T-cell (primary cell): ENCODE measurements at regions not wholly inside any gene's neighbourhood (a gene's known extent, or its start where the extent isn't known, plus 50 kb on each side); places are given as distances from the start of the nearest gene placed in this dataset.

ENCODE experiments used
- ATAC-seq, 4 experiments: fragments of 200-7000 bp in 3 of 4; fragments of 150-1000 bp in 1 of 4; cut with Tn5 transposase; replicated peaks in 1 of 4; 1 replicate in 3 of 4; 2 replicates in 1 of 4; pipeline ENCODE4 v1.10.0; 2021; ENCODE audit warnings: moderate library complexity in 3 of 4, mild to moderate bottlenecking in 2 of 4, moderate number of reproducible peaks in 1 of 4
- CTCF ChIA-PET, 2 donors: fragments of 300-600 bp; sonication (Branson Sonifier 250); formaldehyde crosslinking; loops; one replicate each; lab custom pipeline; 2022; ENCODE audit warnings: antibody characterized with exemption in 2 of 2; lab: Charles Lee
- POLR2A ChIA-PET, 2 donors: fragments of 300-600 bp; sonication (Branson Sonifier 250); formaldehyde crosslinking; loops; one replicate each; lab custom pipeline; 2022; ENCODE audit warnings: antibody characterized with exemption in 2 of 2; lab: Charles Lee
- DNase-seq, 35 experiments: peaks; one replicate each; pipeline versions ENCODE4 v3.0.0 to v3.0.0-alpha.2; 2013 to 2023
- H3K27ac ChIP-seq: one replicate; pipeline ENCODE4 v1.5.1; 2013; ENCODE audit warnings: low read length
- H3K27me3 ChIP-seq, 2 experiments: replicated peaks in 1 of 2; 1 replicate in 1 of 2; 2 replicates in 1 of 2; pipeline versions ENCODE4 v1.6.1 to v1.7.0; 2013; ENCODE audit warnings: low read length in 1 of 2, mixed read lengths in 1 of 2; ENCODE audit not compliant: control insufficient read depth in 2 of 2, insufficient read depth in 2 of 2; ENCODE audit errors: extremely low read depth in 1 of 2
- H3K36me3 ChIP-seq, 2 donors: 1 replicate in 1 of 2; 2 replicates in 1 of 2; pipeline versions ENCODE4 v1.6.1 to v1.7.0; 2013; ENCODE audit warnings: low read length in 1 of 2; ENCODE audit not compliant: control insufficient read depth in 2 of 2, insufficient read depth in 1 of 2; ENCODE audit errors: extremely low read depth in 1 of 2
- H3K4me1 ChIP-seq, 2 experiments: 1 replicate in 1 of 2; 2 replicates in 1 of 2; pipeline versions ENCODE4 v1.6.1 to v1.7.0; 2013; ENCODE audit warnings: low read length in 2 of 2, mixed read lengths in 1 of 2; ENCODE audit not compliant: insufficient read depth in 2 of 2, control insufficient read depth in 1 of 2; ENCODE audit errors: extremely low read depth in 1 of 2
- H3K4me3 ChIP-seq, 2 donors: 1 replicate in 1 of 2; 2 replicates in 1 of 2; pipeline versions ENCODE4 v1.5.1 to v1.7.0; 2013; ENCODE audit warnings: mild to moderate bottlenecking in 2 of 2, low read length in 1 of 2, moderate library complexity in 1 of 2; ENCODE audit not compliant: control insufficient read depth in 1 of 2; ENCODE audit errors: extremely low read depth in 1 of 2
- H3K9me3 ChIP-seq: 2 replicates; pipeline ENCODE4 v1.7.0; 2013
- H3K27ac Mint-ChIP-seq, 2 donors: one replicate each; pipeline ENCODE4 v1.8.0; 2020 to 2021; ENCODE audit warnings: mild to moderate bottlenecking in 2 of 2, mixed read lengths in 2 of 2
- H3K27me3 Mint-ChIP-seq, 2 donors: one replicate each; pipeline ENCODE4 v1.8.0; 2021 to 2022; ENCODE audit warnings: mixed read lengths in 2 of 2
- H3K36me3 Mint-ChIP-seq: one replicate; pipeline ENCODE4 v1.8.0; 2021; ENCODE audit warnings: mixed read lengths
- H3K4me1 Mint-ChIP-seq, 3 donors: one replicate each; pipeline ENCODE4 v1.8.0; 2020 to 2022; ENCODE audit warnings: mixed read lengths in 3 of 3, mild to moderate bottlenecking in 1 of 3
- H3K4me3 Mint-ChIP-seq, 3 donors: one replicate each; pipeline ENCODE4 v1.8.0; 2020 to 2022; ENCODE audit warnings: mild to moderate bottlenecking in 3 of 3, mixed read lengths in 3 of 3, moderate library complexity in 3 of 3
- H3K9me3 Mint-ChIP-seq, 3 donors: one replicate each; pipeline ENCODE4 v1.8.0; 2020 to 2022; ENCODE audit warnings: mixed read lengths in 3 of 3
- WGBS: methylation state at CpG from one replicate; pipeline ENCODE4 v1.1.5; 2013; ENCODE audit warnings: missing lambda C conversion rate; ENCODE audit not compliant: insufficient coverage; 5-methylcytosine and 5-hydroxymethylcytosine counted together

DNA sequence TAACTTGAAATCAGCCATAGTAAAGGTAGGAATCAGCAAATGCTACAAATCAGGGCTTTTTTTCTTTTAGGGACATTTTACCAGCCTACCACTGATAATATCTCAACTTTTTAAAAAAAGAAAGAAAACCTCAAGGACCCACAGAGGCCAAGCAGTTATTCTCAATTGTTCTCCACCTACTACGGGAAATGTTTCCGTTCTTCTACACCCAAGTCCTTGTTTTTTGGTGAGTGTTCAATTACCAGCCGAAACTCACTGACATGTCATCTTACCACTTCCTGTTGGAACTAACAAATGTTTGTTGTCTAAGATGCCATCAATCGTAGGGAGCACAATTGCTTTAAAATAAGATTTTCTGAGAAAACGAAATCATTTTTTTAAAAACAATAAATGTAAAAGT is 50.2 kb upstream of the CDK1 start:
- peaks cover 0 to 3% (median 0%) of the 10 kb centered on the region in 3 donors for H3K9me3 Mint-ChIP-seq
- Histone ChIP-seq H3K4me3 (peak overlapping the region in 1 of 2 donors; percentile 15), H3K36me3 (no peaks in the 10 kb centered on the region), H3K27me3 (peaks cover 0 to 9% of the 10 kb centered on the region in 2 experiments), H3K4me1 (peaks cover 18 to 48% of the 10 kb centered on the region in 2 experiments), H3K27ac (peak overlapping the region; percentile 73), H3K9me3 (no peaks in the 10 kb centered on the region)
- WGBS = no CpG with 5 or more reads among the region's 5 CpGs
- peaks cover 0 to 8% of the 10 kb centered on the region in 2 donors for H3K27me3 Mint-ChIP-seq
- peak overlapping the region; percentile 90 to 94 for H3K27ac Mint-ChIP-seq
- H3K4me1 Mint-ChIP-seq = peaks cover 78 to 87% (median 83%) of the 10 kb centered on the region in 3 donors
- H3K36me3 Mint-ChIP-seq = peaks cover 2% of the 10 kb centered on the region
- ChIA-PET CTCF (interaction anchor here (1.0 to 1.7 kb wide), 3 partner anchors 11 to 41 kb away, joined by 3 to 4 read pairs (median 4); no protein-coding TSS in a partner anchor), POLR2A (no interaction called here)
- DNase-seq (peak in 13 of 35 experiments; percentile 7 to 75 (median 25)), ATAC-seq (peak; percentile 69 to 77 (median 72))
- H3K4me3 Mint-ChIP-seq = peak overlapping the region; percentile 77 to 96 (median 79)

DNA sequence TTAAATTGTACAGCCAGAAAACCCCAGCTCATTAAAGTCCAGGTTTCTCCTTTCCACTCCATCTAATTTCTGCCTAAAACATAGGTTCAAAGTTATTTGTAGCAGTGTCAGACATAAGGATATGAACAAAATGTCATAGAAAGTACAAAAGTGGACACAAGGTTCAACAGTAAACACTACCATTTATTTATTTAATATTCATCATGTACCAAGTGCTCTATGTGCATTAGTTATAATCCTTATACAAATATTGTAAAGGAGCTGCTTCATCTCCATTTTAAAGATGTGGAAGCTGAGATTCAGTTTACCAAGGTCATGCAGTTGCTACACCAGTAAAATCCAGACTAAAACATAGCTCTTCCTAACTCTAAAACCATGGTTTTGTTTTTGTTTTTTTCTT is 52.0 kb upstream of the CDK1 start:
- Histone ChIP-seq H3K9me3 (no peaks in the 10 kb centered on the region), H3K36me3 (no peaks in the 10 kb centered on the region), H3K27me3 (no peaks in the 10 kb centered on the region), H3K27ac (peak overlapping the region; percentile 5), H3K4me1 (peaks cover 9 to 48% of the 10 kb centered on the region in 2 experiments), H3K4me3 (no peak overlapping the region)
- CTCF ChIA-PET = interaction anchor here (0.6 to 1.9 kb wide), 5 partner anchors 9 to 87 kb away, joined by 3 to 7 read pairs (median 3); no protein-coding TSS in a partner anchor
- ATAC-seq = no peak
- H3K36me3 Mint-ChIP-seq = peaks cover 2% of the 10 kb centered on the region
- POLR2A ChIA-PET = interaction anchor here (1.0 to 1.3 kb wide), 2 partner anchors 9 to 19 kb away, joined by 3 to 5 read pairs; no protein-coding TSS in a partner anchor
- H3K27ac Mint-ChIP-seq = peak overlapping the region; percentile 90 to 94
- H3K4me1 Mint-ChIP-seq = peaks cover 81 to 85% (median 82%) of the 10 kb centered on the region in 3 donors
- peak overlapping the region; percentile 77 to 96 (median 79) for H3K4me3 Mint-ChIP-seq
- no peak for DNase-seq
- peaks cover 0 to 3% (median 0%) of the 10 kb centered on the region in 3 donors for H3K9me3 Mint-ChIP-seq
- H3K27me3 Mint-ChIP-seq = peaks cover 0 to 5% of the 10 kb centered on the region in 2 donors

- WGBS = 90% methylated on average over 1 of the region's 3 CpGs
- peaks cover 68 to 73% (median 70%) of the 10 kb centered on the region in 3 donors for H3K4me1 Mint-ChIP-seq
Observed at GRCh38 chr10:60722623-60723022, 55.7 kb upstream of the CDK1 start.

DNA sequence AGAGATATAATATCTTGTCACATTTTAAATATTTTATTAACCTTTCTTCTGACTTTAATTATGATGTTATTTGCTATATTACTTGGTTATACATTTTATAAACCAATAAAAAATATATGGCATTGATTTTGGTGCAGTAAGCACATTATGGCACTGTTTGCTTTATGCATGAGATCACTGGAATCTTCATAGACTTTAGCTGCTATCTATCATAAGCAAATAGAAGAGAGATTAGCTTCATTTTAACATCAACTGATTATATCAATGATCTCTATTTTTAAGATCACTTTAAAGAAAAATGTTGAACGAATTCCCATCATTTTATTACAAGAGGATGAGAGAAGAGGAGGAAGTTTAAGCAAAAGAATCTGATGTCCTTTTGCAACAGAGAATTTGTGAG is 58.6 kb upstream of the CDK1 start:
- WGBS = no CpG with 5 or more reads among the region's 1 CpG
- ChIA-PET POLR2A (no interaction called here), CTCF (interaction anchor here (1.0 to 1.4 kb wide), 2 partner anchors 16 to 73 kb away, joined by 3 read pairs; no protein-coding TSS in a partner anchor)
- ATAC-seq (no peak), DNase-seq (no peak)
- Histone ChIP-seq H3K27me3 (no peaks in the 10 kb centered on the region), H3K4me3 (no peak overlapping the region), H3K36me3 (no peaks in the 10 kb centered on the region), H3K27ac (no peak overlapping the region), H3K9me3 (no peaks in the 10 kb centered on the region), H3K4me1 (no peaks in the 10 kb centered on the region)
- no peaks in the 10 kb centered on the region for H3K36me3 Mint-ChIP-seq
- no peak overlapping the region for H3K27ac Mint-ChIP-seq
- no peak overlapping the region for H3K4me3 Mint-ChIP-seq
- peaks cover 53 to 62% (median 56%) of the 10 kb centered on the region in 3 donors for H3K4me1 Mint-ChIP-seq
- H3K9me3 Mint-ChIP-seq = peaks cover 0 to 3% (median 0%) of the 10 kb centered on the region in 3 donors
- H3K27me3 Mint-ChIP-seq = no peaks in the 10 kb centered on the region

More at GRCh38 chr10:60722623-60723022, 55.7 kb upstream of the CDK1 start:
- CTCF ChIA-PET = no interaction called here
- H3K9me3 Mint-ChIP-seq = peaks cover 0 to 3% (median 0%) of the 10 kb centered on the region in 3 donors
- peaks cover 4 to 22% of the 10 kb centered on the region in 2 experiments for H3K4me1 ChIP-seq
- H3K27ac Mint-ChIP-seq = peak overlapping the region; percentile 58 to 68
- POLR2A ChIA-PET = no interaction called here
- no peak overlapping the region for H3K4me3 ChIP-seq
- ATAC-seq (no peak), DNase-seq (no peak)
- no peak overlapping the region for H3K27ac ChIP-seq
- no peak overlapping the region for H3K4me3 Mint-ChIP-seq
- no peaks in the 10 kb centered on the region for H3K36me3 ChIP-seq
- peaks cover 2% of the 10 kb centered on the region for H3K36me3 Mint-ChIP-seq
- no peaks in the 10 kb centered on the region for H3K27me3 ChIP-seq
- peaks cover 0 to 5% of the 10 kb centered on the region in 2 donors for H3K27me3 Mint-ChIP-seq
- H3K9me3 ChIP-seq = no peaks in the 10 kb centered on the region

- no peaks in the 10 kb centered on the region for H3K36me3 ChIP-seq
- Mint-ChIP-seq H3K4me1 (peaks cover 57 to 70% (median 61%) of the 10 kb centered on the region in 3 donors), H3K4me3 (no peak overlapping the region), H3K27me3 (no peaks in the 10 kb centered on the region), H3K36me3 (no peaks in the 10 kb centered on the region), H3K27ac (peak overlapping the region in 1 of 2 donors; percentile 63), H3K9me3 (no peaks in the 10 kb centered on the region)
- DNase-seq (no peak), ATAC-seq (no peak)
- no peak overlapping the region for H3K27ac ChIP-seq
- H3K4me1 ChIP-seq = no peaks in the 10 kb centered on the region
- no peaks in the 10 kb centered on the region for H3K9me3 ChIP-seq
- CTCF ChIA-PET = interaction anchor here (1.0 to 1.4 kb wide), 2 partner anchors 16 to 73 kb away, joined by 3 read pairs; no protein-coding TSS in a partner anchor
- WGBS = no CpG with 5 or more reads among the region's 1 CpG
- POLR2A ChIA-PET = no interaction called here
- no peak overlapping the region for H3K4me3 ChIP-seq
- H3K27me3 ChIP-seq = no peaks in the 10 kb centered on the region
Observed at GRCh38 chr10:60718886-60719285, 59.4 kb upstream of the CDK1 start.

GRCh38 chr10:60717852-60718251 is 60.4 kb upstream of the CDK1 start:
- ChIA-PET CTCF (interaction anchor here in 1 of 2 donors (1.7 kb wide), 1 partner anchor 8 kb away, joined by 7 read pairs; no protein-coding TSS in a partner anchor), POLR2A (interaction anchor here in 1 of 2 donors (1.6 kb wide), 1 partner anchor 9 kb away, joined by 5 read pairs; no protein-coding TSS in a partner anchor)
- peaks cover 59 to 71% (median 62%) of the 10 kb centered on the region in 3 donors for H3K4me1 Mint-ChIP-seq
- H3K27ac Mint-ChIP-seq = no peak overlapping the region
- ATAC-seq (peak in 1 of 4 experiments; percentile 46), DNase-seq (no peak)
- H3K36me3 ChIP-seq = no peaks in the 10 kb centered on the region
- no peak overlapping the region for H3K27ac ChIP-seq
- no peak overlapping the region for H3K4me3 Mint-ChIP-seq
- H3K27me3 ChIP-seq = no peaks in the 10 kb centered on the region
- H3K36me3 Mint-ChIP-seq = no peaks in the 10 kb centered on the region
- H3K9me3 Mint-ChIP-seq = no peaks in the 10 kb centered on the region
- H3K4me1 ChIP-seq = no peaks in the 10 kb centered on the region
- no peaks in the 10 kb centered on the region for H3K9me3 ChIP-seq
- H3K4me3 ChIP-seq = no peak overlapping the region
- H3K27me3 Mint-ChIP-seq = no peaks in the 10 kb centered on the region
